Fibroblast of skin of right quadriceps (primary cell): ENCODE measurements at regions not wholly inside any gene's neighbourhood (a gene's known extent, or its start where the extent isn't known, plus 50 kb on each side); places are given as distances from the start of the nearest gene placed in this dataset.
"Not testable (repeated sequence)": the region's sequence is repeated elsewhere in the genome, so short reads cannot be mapped to it uniquely, and the experiment has no call there.

Source experiments
- DNase-seq: peaks from one replicate; pipeline ENCODE4 v3.0.0-alpha.2; 2013

DNA sequence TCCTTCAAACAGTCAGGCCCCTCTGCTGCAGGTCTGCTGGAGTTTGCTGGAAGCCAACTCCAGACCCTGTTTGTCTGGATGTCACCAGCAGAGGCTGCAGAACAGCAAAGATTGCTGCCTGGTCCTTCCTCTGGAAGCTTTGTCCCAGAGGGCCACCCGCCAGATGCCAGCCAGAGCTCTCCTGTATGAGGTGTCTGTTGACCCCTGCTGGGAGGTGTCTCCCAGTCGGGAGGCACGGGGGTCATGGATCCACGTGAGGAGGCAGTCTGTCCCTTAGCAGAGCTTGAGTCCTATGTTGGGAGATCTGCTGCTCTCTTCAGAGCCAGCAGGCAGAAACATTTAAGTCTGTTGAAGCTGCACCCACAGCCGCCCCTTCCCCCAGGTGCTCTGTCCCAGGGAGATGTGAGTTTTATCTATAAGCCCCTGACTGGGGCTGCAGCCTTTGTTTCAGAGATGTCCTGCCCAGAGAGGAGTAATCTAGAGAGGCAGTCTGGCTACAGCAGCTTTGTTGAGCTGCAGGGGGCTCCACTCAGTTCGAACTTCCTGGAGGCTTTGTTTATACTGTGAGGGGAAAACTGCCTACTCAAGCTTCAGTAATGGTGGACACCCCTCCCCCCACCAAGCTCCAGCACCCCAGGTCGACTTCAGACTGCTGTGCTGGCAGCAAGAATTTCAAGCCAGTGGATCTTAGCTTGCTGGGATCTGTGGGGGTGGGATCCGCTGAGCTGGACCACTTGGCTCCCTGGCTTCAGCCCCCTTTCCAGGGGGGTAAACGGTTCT, 72.1 kb downstream of the OGFRL1 start:
- DNase-seq, result not testable (repeated sequence)

GRCh38 chr6:71364889-71365542, 76.4 kb downstream of the OGFRL1 start:
- DNase-seq, result peak; percentile 28

DNA sequence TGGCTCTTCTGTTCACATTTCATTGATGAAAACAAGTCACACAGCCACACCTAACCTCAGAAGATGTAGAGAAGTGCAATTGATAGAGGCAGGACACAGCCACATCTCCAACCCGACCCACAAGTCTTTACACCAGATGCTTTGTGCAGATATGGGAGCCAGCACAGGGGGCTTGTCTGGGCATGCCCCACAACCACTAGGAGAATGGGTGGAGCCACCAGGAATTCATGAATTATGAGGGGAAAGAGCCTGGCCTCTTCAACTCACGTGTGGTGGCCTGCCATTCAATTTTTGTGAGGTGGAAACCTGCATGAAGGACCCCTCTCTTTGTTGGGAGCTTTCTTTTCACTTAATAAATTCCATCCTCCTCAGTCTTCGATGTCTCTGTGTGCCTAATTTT, 79.1 kb downstream of the OGFRL1 start:
- DNase-seq, result no peak

DNA sequence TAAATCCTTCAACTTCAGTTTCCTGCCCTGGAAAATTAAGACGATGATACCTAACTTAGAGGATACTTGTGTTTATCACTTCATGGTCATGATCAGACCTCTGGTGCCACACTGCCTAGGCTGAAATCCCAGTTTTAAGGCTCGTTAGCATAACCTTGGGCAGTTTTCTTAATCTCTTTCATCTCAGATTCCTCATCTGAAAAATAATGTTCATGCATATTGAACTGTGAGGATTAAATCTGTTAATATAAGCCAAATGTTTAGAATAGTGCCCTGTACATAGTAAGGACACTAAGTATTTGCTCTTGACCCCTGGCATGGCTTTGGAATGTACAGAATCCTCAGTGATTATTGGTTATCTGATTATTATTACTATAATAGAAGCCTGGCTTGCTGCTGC, 79.7 kb downstream of the OGFRL1 start:
- DNase-seq, result no peak

GRCh38 chr6:71371559-71371958, 82.9 kb downstream of the OGFRL1 start:
- no peak for DNase-seq

DNA sequence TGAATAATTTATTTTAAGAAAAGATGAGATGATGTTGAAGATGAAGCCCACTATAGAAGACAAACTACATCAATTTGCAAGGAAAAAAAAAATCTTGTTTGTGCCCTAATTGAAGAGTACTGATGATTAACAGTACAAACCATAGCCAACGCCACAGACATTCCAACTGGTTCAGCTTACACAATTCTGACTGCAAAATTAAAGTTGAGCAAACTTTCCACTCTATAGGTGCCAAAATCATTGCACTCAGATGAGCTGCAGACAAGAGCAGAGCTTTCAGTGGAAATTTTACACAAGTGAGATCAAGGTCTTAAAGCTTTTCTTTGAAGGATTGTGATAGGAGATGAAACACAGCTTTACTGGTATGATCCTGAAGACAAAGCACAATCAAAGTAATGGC, 85.3 kb downstream of the OGFRL1 start:
- DNase-seq, result no peak

DNA sequence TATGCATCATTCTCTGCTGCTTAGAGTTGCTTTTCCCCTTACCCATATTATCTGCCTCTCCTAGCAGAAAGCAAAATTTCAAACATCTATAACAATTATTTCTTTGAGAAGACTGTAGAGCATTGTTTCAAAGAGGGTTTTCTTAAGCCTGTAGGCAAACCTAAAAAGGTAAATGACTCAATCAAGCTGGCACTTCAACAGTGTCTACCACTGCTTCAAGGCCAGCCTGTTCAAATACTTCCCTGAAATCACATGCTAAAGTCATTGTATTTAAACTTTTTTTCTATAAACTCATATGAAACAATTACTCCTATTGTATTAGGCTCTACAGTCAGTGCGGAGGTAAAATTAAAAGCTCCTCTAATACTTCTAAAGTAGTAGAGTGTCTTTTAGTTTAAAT, 87.1 kb downstream of the OGFRL1 start:
- no peak for DNase-seq

- no peak for DNase-seq
Observed at GRCh38 chr6:71376830-71377229, 88.2 kb downstream of the OGFRL1 start.

GRCh38 chr6:71383476-71383875, 94.9 kb downstream of the OGFRL1 start:
- no peak for DNase-seq

DNA sequence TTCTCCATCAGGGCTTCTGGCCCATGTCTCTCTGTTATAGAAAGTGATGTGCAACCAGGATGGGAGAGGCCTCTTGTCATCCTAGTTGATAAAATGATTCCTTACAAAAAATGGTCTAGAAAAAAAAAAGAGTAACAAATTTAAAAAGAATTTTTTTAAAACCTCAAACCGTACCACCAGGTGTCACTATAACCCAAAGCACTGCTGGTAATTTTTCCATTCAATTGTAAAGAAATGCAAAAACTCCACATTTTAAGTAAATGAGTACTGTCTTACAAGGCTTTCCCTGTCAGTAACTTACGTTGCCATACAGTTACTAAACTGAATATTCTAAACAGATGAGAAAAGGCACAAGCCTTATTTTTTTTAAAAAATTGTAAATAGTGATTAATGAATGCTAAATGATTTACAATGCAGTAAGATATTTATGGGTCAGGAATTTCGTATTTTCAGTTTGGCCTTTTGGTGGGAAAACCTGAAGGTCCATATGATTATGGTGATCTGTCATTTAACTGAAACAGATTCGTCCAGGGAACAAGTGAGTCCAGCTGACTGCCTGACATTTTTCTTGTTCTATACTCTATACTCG, 95.4 kb downstream of the OGFRL1 start:
- DNase-seq, result peak; percentile 56

DNA sequence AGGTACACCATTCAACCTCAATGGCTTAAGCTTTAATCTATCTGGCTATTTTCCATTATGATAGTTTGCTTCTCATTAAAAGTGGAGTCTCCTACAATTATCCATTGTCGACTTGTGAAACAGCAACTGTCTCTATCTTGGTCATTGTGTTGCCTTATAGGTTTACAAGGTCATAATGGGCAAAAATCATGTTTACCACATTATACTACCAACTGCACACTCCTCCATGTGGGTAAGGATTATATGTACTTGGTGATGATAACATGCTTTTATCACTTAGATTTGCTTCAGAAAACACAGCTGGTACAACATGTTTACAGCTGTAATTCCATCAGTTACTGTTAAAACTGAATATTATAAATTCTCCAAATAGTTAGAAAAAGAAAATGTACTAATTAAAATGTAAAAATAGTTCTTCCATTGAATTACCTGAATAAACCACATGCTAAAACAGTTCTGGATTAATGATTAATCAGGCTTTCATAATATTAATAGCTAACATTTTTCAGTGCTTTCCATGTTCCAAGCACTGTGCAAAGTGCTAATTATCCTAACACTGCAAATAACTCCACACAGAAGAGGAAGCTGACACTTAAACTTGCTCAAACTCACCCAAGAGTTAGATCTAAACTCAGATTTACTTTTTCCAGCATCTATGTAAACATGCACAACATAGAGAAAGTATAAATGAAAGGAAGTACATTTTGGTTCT, 96.7 kb downstream of the OGFRL1 start:
- no peak for DNase-seq

- no peak for DNase-seq
Observed at GRCh38 chr6:71386215-71386614, 97.6 kb downstream of the OGFRL1 start.

DNA sequence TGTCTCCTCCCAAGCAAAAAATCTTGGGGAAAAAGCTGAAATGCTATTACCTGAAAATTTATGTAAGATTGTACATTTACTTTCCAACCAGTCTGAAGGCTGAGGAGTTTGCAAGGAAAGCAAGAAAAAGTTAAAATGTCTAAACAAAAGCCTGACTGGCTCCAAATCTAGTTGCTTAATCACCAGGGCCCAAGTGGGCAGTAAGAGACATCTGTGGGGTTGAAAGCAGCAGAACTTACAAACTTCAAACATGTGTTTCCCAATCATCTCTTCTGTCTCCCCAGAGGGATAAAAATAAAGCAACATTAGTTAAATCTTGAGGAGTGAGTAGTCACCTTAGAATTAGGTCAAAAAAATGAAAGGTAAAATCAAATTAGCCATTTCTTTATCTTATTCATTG, 98.6 kb downstream of the OGFRL1 start:
- DNase-seq, result no peak

GRCh38 chr6:71388068-71388744, 99.6 kb downstream of the OGFRL1 start:
- DNase-seq, result no peak

- no peak for DNase-seq
Observed at GRCh38 chr6:71388856-71389527, 100.4 kb downstream of the OGFRL1 start.

DNA sequence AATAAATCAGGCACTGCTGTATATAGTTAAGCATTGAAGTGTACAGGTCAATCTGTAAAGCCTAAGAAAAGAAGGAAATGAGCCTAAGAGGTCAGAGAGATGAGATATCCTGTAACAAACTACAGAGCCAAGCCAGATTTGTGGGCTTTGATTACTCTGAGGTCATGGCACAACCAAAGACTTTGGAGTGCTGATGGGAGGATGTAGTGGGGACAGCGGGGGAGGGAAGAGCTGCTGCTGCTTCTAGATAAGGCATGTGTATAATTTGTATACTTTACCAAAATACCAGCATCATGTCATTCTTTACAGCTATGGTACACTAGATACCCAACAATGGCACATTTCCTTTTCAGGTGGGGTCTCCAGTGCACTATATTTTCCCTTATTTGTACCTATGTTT, 102.5 kb downstream of the OGFRL1 start:
- no peak for DNase-seq

DNA sequence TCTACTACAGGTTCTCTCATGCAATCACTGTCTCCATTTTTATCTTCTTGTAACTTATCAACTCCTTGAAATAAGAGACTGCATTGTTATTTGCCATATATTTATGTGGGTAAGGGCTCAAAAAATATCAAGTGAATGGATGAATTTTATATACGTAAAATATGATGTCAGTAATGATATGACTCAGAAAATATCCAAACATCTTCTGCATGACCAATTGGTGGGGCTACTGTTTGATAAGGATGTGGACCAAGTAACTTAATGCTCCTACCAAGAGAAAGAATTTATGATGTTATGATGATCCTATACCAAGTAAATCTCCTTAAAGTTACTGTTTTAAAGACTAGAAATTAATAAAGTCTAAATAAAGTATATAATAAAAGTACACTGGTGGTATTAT, 103.7 kb downstream of the OGFRL1 start:
- no peak for DNase-seq

DNA sequence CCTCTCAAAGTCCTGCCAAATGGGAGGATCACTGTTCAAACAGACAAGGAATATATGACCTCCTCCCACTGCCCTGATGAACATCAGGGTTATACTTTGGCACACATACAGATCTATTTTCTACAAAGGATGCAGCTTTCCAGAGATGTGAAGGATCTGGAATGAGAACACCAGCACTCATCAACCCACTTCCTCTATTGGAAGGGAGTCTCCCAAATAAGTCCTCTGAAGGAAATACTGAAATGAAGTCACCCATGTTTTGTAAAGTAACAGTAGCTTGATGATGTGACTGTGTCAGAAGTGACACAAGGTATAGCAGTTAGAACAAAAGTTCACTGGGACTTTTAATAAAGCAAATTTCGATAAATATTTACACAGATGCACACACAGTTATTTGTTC, 104.9 kb downstream of the OGFRL1 start:
- DNase-seq, result no peak

- peak; percentile 75 for DNase-seq
Observed at GRCh38 chr6:71393981-71394432, 105.4 kb downstream of the OGFRL1 start.

GRCh38 chr6:71394926-71395325, 106.3 kb downstream of the OGFRL1 start:
- DNase-seq, result no peak

- DNase-seq, result no peak
Observed at GRCh38 chr6:71395731-71396409, 107.3 kb downstream of the OGFRL1 start.

GRCh38 chr6:71396410-71396801, 107.8 kb downstream of the OGFRL1 start:
- DNase-seq, result no peak
